UCSD-AML1 (cell line): ENCODE measurements at regions not wholly inside any gene's neighbourhood (a gene's known extent, or its start where the extent isn't known, plus 50 kb on each side); places are given as distances from the start of the nearest gene placed in this dataset.
"Not testable (repeated sequence)": the region's sequence is repeated elsewhere in the genome, so short reads cannot be mapped to it uniquely, and the experiment has no call there.

Experiments
- DNase-seq: peaks from one replicate; lab custom pipeline; 2025; ENCODE audit not compliant: unreplicated experiment; lab: John Stamatoyannopoulos, UW

DNA sequence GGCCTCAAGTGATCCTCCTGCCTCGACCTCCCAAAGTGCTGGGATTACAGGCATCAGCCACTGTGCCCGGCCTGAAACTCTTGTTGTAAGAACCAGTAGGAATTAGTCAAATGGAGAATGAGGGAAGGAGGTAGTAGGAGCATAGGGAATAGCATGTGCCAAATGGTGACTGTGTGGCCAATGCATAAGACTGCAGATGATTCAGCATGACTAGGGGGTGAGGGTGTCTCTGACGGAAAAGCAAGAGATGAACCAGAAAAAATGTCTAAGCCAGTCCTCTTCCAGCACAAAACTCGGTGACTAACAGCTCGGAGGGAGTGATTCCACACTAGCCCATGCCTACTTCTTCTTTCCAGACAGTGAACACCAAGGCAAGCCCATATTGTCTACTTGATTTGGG, 58.2 kb upstream of the DUSP21 start:
- DNase-seq, result no peak

DNA sequence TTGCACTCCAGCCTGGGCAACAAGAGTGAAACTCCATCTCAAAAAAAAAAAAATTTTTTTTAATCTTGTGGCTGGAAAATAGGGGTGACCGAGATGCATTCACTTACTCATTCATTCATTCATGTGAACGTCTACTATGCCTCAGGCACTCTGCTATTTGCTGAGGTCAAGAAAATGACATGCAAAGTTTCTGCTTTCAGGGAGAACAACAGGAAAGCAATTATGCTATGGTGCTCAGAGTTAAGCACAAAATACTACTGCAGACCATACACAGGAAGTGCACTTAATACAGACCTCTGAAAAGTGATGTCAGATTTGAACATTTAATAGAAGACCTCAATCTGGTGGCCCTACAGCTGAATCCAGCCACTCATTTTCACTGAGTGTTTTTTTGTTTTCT, 59.6 kb upstream of the DUSP21 start:
- DNase-seq, result no peak

DNA sequence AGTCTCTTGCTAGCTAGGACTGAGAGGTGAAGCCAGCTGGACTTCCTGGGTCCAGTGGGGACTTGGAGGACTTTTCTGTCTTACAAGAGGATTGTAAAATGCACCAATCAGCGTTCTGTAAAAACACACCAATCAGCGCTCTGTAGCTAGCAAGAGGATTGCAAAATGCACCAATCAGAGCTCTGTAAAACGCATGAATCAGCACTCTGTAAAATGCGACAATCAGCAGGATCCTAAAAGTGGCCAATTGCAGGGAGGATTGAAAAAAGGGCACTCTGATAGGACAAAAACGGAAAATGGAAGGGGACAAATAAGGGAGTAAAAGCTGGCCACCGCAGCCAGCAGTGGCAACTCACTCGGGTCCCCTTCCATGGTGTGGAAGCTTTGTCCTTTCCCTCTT, 65.6 kb upstream of the DUSP21 start:
- DNase-seq, result no peak

DNA sequence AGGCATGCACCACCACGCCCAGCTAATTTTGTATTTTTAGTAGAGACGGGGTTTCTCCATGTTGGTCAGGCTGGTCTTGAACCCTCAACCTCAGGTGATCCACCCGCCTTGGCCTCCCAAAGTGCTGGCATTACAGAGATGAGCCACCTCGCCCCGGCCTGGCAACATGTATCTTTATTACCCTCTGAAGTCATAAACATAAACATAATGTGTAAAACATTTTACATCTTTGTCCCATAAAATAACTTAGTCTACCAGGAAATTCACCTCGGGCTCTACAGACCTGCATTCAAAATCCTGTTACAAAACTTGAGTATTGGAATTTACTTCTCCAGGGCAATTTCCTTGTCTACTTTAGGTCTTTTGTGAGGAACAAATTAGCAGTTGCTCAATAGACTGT, 68.1 kb upstream of the DUSP21 start:
- DNase-seq, result no peak

DNA sequence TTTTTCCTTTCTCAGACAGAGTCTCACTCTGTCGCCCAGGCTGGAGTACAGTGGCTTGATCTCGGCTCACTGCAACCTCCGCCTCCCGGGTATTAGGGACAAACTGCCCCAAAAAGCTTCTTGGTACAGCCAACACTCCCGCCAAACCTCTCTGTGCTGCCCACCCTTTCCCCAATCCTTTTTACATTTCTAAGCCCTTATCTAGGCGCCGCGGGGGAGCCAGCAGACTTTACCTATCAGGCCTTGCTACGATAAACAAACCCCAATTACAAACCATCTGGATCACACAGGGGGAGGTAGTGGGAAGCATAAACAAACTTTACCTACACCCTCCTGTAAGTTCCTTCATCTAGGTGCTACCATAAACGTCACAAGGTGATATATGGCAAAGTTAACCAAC, 69.8 kb upstream of the DUSP21 start:
- DNase-seq, result not testable (repeated sequence)

DNA sequence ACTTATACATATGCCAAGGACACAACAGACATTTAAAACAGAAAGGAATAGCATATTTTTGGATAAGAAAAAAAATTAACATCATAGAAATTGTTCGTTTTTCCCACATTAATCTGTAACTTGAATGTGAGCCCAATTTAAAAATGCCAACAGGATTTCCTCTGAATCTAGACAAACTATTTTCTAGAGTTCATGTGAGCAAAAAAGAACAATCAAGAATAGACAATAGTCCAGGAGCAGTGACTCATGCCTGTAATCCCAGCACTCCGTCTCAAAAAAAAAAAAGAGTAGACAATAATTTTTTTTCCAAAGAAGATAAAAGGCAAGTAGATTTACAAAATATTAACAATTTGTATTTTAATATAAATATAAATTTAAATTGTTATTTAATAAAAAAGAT, 73.7 kb upstream of the DUSP21 start:
- no peak for DNase-seq

DNA sequence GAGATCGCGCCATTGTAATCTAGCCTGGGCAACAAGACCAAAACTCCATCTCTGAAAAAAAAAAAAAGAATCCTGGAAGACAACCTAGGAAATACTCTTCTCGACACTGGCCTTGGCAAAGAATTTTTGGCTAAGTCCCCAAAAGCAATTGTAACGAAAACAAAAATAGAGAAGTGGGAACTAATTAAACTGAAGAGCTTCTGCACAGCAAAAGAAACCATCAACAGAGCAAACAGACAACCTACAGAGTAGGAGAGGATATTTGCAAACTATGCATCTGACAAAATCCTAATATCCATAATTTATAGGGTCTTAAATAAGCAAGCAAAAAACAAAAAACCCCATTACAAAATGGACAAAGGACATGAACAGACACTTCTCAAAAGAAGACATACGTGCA, 76.5 kb upstream of the DUSP21 start:
- no peak for DNase-seq

DNA sequence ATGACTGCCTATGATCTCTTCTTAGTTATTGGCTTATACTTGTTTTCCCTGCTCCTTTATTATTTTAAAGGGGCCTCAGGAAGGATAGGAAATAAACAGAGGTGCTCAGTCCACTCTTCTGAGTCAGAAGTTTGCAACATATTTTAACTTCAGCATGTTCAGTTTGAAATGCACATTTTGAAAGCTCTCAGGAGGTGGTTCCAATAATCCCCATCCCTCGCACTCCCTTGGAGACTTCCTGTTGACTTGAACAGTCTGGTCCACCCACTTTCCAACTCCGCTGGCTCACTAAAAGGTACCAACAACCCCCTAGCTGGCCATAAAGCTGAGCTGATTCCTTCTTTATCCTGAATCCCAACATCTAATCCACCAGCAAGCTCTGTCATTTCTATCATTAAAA, 78.3 kb upstream of the DUSP21 start:
- no peak for DNase-seq

DNA sequence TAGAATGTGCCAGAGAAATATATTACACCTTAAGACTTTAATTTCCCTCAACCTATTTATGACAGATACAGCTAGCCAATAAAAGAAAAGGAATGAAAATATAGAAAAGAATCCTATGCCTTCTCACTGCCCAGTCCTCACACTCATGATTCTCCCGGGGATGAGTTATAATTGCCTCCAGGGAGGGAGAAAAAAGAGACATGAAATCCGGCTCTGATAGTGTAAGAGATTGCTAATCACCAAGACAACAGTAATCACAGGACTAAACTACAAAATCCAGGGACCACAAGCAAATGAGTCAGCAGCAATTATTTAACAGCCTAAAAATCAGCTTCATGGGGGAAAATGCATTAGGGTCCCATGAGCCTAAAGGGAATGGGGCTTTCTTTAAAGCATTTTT, 95.9 kb upstream of the DUSP21 start:
- no peak for DNase-seq

DNA sequence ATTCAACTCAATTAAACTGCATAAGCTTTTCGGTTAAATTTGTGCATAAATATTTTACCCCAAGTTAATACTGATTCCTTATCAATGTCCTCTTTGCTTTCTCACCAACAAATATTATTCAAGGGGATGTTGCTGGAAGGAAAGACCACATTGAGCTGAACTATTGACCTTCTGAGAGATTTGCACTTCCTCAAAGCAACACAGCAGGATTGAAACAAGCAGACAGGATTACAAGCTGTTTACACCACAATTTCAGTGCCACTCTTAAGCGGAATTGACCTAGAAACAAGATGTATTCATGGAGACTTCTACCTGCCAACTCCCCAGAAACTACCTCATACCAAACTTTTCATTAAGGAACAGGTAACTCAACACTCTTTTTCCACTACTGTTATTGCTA, 96.5 kb upstream of the DUSP21 start:
- no peak for DNase-seq

DNA sequence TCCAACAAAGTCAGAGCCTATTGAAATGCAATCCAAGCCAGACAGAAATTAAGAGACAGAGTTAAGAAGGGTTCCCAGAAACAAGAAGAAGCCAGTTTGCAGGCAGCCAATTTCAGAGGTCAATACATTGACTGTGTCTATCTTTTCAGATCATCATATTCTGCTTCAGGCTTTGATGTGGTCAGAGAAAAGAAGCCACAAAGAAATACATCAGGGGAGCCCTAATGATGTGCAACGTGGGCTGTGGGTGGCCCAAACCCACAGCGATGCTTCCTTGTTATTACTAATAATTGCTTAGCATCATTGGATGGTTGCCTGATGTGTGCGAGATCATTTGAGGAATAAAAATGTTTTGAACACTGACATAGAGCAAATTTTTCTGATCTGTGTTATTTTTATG, 99.0 kb upstream of the DUSP21 start:
- no peak for DNase-seq

DNA sequence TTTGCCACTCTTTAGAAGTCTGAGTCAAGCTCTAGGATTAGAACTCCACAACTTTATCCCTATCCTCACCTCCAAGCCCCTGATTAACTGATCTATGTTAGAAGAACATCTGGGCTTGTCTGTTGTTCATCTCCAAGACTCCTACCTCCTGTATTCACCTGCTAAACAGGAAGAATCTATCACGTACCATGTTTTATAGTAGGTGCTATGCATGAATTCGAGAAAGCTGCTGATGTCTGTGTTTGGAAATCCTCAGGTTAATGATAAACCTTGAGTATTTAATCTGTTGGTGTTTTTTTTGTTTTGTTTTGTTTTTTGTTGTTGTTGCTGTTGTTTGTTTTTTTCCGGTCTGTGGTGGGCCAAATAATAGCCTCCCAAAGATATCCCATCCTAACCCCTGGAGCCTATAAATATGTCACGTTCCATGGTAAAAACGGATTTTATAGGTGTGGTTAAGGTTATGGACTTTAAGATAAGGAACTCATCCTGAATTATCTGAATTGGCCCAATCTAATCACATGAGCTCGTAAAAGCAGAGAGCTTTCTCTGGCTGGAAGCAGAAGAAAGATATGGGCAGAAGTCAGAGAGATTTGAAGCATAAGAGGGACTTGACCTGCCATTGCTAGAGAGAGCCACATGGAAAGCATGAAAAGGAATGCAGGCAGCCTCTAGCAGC, 101.2 kb upstream of the DUSP21 start:
- no peak for DNase-seq

DNA sequence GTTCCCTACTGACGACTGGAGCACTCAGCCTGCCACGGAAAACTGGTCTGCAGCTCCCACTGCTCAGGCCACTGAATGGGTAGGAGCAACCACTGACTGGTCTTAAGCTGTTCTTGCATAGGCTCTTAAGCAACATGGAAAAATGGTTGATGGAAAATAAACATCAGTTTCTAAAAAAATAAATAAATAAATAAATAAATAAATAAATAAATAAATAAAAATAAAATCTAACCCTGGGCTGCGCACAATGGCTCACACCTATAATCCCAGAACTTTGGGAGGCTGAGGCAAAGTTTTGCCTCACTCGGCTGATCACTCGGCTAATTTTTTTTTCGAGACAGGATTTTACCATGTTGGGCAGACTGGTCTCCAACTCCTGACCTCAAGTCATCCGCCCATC, 102.0 kb upstream of the DUSP21 start:
- not testable (repeated sequence) for DNase-seq

DNA sequence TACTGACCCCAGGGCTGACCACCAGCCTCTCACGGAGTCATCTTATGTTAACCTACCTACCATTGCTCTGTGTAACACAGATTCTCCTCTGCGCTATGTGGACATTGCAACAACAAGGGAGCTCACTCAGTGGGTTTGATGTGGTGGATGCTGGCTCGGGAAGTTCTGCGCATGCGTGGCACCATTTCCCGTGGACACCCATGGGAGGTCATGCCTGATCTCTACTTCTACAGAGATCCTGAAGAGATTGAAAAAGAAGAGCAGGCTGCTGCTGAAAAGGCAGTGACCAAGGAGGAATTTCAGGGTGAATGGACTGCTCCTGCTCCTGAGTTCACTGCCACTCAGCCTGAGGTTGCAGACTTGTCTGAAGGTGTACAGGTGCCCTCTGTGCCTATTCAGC, 102.4 kb upstream of the DUSP21 start:
- DNase-seq, result not testable (repeated sequence)

DNA sequence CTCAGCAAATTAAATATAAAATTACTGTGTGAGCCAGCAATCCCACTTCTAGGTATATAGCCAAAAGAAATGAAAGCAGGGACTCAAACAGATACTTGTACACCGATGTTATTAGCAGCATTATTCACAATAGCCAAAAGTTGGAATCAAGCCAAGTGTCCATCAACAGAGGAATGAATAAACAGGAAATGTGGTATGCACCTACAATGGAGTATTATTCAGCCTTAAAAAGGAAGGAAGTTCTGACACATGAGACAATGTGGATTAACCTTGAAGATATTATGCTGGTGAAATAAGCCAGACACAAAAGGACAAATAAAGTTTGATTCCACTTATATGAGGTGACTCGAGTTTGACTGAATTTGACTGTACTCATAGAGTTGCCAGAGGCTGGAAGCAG, 108.3 kb upstream of the DUSP21 start:
- no peak for DNase-seq

DNA sequence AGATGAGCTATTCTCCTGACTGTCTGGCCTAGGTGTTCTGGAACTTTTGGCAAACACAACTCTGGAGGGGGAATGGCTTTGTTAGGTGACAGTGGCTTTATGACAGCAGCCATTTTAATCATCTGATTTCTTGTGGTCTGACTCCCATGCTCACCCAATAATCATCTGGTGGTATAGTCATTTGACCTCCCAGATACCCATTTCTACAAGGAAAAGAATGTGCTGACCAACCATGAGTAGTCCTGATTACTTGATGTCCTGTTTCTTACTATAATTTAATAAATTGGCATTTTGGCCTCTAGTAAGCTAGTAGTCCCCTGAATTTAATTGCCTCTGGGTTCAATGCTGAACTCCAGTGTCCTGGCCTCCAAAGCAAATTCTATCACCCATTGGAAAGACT, 109.9 kb upstream of the DUSP21 start:
- DNase-seq, result no peak

DNA sequence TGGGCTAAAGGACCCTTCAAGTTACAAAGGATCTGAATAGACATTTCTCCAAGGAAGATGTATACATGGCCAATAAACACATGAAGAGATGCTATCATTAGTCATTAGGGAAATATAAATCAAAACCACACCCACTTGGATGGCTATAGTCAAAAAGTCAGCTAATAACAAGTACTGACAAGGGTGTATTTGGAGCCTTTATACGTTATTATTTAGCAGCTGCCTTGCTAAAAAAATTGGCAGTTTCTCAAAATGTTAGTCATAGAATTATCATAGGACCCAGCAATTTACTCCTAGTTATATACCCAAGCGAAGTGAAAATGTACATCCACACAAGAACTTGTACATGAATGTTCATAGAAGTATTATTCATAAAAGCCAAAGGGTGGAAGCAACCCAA, 112.7 kb upstream of the DUSP21 start:
- DNase-seq, result no peak

DNA sequence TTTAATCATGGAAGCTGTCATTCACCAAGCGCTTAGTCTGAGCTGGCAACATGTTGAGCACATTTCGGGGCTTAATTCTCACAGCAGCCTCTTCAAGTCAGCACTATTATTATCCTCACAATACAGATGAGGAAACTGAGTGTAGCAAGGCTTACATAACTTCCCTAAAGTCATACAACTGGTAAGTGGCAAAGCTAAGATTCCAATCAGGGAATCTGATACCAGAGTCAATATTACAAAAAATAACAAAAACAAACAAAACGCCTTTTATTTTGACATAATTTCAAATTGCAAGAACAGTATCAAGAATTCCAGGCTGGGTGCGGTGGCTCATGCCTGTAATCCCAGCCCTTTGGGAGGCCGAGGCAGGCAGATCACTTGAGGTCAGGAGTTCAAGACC, 120.4 kb upstream of the DUSP21 start:
- DNase-seq, result no peak

DNA sequence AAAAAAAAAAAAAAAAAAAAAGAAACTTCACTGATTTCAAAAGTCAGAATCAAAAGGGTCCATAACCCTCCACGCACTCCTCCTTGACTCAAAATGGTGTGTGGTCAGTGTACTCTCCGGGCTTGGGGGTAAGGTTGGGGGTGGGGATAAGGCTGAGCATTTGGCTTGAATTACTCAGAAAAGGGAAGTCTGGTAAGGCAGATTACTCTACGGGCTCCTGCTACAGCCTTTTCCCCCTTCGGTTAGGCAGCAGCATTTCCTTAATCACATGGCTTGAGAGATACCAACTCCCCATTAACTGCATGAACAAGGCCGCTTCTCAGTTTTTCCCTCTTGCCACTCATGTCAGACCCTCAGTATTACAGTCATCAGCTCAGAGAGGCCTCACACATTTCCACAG, 135.4 kb upstream of the DUSP21 start:
- DNase-seq, result peak; percentile 50

DNA sequence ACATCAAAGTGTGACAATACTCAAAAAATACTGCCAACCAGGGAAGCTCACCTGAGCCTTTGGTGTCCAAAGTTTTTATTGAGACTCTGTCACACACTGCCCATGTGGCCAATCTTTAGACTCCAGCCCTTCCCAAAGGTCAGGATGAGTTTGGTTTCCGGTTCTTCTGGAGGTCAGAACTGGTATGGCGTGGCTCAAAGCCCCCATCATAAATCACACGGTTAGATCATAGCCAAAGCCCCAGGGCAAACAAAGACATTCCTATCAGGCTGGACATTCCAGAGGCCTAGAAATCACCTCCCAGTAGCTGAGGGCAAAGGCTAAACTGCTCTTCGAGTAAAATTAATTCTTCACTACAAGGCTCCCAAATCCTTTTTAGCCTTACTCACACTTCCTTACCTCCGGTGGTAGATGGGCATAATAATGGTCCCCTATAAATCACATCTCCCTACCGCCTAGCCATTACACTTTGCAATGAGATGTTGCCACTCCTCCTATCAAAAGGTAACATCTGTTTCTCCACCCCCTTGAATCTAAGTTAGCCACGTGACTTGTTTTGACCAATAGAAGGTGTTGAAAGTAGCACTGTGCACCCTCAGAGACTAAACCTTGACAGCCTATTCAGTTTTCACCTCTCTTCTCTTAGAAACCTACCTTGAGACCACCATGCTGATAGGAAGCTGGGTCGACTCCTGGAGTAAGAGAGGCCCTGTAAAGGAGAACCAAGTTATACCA, 137.8 kb upstream of the DUSP21 start:
- DNase-seq, result no peak

DNA sequence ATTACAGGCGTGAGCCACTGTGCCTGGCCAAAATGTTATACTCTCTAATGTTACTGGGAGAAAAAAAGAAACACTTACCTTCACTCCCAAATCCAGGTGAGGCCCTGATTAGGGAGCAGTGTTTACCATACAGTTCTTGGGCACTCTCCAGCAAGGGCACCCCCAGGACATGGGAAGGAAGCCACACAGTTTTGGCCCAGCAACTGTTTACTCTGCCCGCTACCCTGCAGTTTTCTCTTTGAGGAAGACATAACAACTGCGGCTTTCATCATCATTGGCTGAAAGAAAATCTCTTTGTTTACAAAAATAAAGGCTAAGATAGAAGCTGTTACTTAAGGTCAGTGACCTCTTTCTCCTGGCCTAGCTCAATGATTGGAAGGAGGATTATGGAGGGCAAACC, 145.5 kb upstream of the DUSP21 start:
- DNase-seq, result no peak

DNA sequence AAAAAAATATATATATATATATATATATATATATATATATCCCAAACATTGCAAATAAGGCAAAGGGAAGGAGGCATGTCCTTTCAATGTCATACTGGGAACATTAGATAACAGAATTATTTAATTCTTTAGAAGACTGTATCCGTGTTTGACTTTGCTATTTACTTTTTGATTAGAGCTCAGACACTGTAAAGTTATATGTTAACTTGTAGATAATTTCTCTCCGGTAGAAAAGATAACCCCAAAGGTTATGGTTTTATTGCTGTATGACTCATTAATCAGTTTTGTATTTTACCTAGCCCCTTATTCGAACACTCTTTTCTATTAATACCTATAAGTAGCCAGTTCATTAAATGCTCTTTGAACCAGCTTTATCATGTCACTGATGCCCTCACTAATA, 150.6 kb upstream of the DUSP21 start:
- DNase-seq, result no peak

DNA sequence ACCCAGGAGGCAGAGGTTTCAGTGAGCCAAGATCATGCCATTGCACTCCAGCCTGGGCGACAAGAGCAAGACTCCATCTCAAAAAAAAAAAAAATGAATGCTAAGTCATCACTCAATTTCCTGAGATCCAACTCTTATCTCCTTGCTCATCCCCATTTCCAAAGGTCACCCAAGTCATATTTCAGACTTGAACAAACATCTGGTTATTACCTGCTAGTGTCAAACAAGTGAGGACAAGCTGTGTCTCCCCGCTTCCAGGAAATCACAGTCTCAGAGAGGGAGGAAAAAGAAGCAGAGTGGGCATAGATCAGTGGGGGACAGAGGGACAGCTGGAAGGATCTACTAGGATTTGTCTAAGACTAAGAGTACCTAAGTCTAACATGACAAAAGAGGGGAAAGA, 147.5 kb upstream of the FUNDC1 start:
- no peak for DNase-seq
